Kidney epithelial cell (primary cell): ENCODE measurements at regions not wholly inside any gene's neighbourhood (a gene's known extent, or its start where the extent isn't known, plus 50 kb on each side); places are given as distances from the start of the nearest gene placed in this dataset.

Experiments used
- DNase-seq: peaks from one replicate; pipeline ENCODE4 v3.0.0-alpha.2; 2010; ENCODE audit warnings: low read depth
- H3K27me3 ChIP-seq: 2 replicates; pipeline ENCODE4 v1.6.0; 2011; ENCODE audit warnings: low read length; ENCODE audit not compliant: control insufficient read depth, insufficient read depth
- H3K36me3 ChIP-seq: 2 replicates; pipeline ENCODE4 v1.5.1; 2011; ENCODE audit warnings: low read length; ENCODE audit not compliant: control insufficient read depth, insufficient read depth
- H3K4me3 ChIP-seq: 2 replicates; pipeline ENCODE4 v1.5.1; 2011; ENCODE audit warnings: low read depth, mild to moderate bottlenecking, control low read depth, low read length
- CTCF ChIP-seq: IDR thresholded peaks from 2 replicates; pipeline ENCODE4 v1.5.1; 2011; ENCODE audit warnings: mild to moderate bottlenecking, moderate library complexity, low read length, control low read depth, inconsistent platforms; ENCODE audit not compliant: insufficient read depth, poor library complexity, severe bottlenecking

GRCh38 chr1:184919892-184920291 lies 54.4 kb downstream of the NIBAN1 start:
- no peak for TF ChIP-seq CTCF
- Histone ChIP-seq H3K4me3 (no peak overlapping the region), H3K27me3 (no peaks in the 10 kb centered on the region), H3K36me3 (no peaks in the 10 kb centered on the region)
- DNase-seq = no peak

- no peak for DNase-seq
- Histone ChIP-seq H3K4me3 (no peak overlapping the region), H3K27me3 (no peaks in the 10 kb centered on the region), H3K36me3 (no peaks in the 10 kb centered on the region)
- TF ChIP-seq CTCF = no peak
Observed at GRCh38 chr1:184915463-184916090, 58.7 kb downstream of the NIBAN1 start.

- Histone ChIP-seq H3K4me3 (no peak overlapping the region), H3K36me3 (no peaks in the 10 kb centered on the region), H3K27me3 (no peaks in the 10 kb centered on the region)
- DNase-seq = no peak
- no peak for TF ChIP-seq CTCF
Observed at GRCh38 chr1:184914149-184914548, 60.2 kb downstream of the NIBAN1 start.

- Histone ChIP-seq H3K27me3 (no peaks in the 10 kb centered on the region), H3K36me3 (no peaks in the 10 kb centered on the region), H3K4me3 (no peak overlapping the region)
- no peak for DNase-seq
- no peak for TF ChIP-seq CTCF
Observed at GRCh38 chr1:184912392-184912791, 61.9 kb downstream of the NIBAN1 start.

- H3K36me3 ChIP-seq = no peaks in the 10 kb centered on the region
- DNase-seq = no peak
- no peak for TF ChIP-seq CTCF
- H3K4me3 ChIP-seq = no peak overlapping the region
- H3K27me3 ChIP-seq = no peaks in the 10 kb centered on the region
Observed at GRCh38 chr1:184911830-184912229, 62.5 kb downstream of the NIBAN1 start.

- DNase-seq = no peak
- H3K4me3 ChIP-seq = no peak overlapping the region
- H3K27me3 ChIP-seq = no peaks in the 10 kb centered on the region
- TF ChIP-seq CTCF = no peak
- no peaks in the 10 kb centered on the region for H3K36me3 ChIP-seq
Observed at GRCh38 chr1:184911103-184911745, 63.1 kb downstream of the NIBAN1 start.
